ENCODE measurements at regions not wholly inside any gene's neighbourhood (a gene's known extent, or its start where the extent isn't known, plus 50 kb on each side); places are given as distances from the start of the nearest gene placed in this dataset.

- TF ChIP-seq CTCF (IDR thresholded peaks at IDR 0.05) (no peak), POLR2AphosphoS5 (IDR thresholded peaks at IDR 0.05) (no peak)
Observed at GRCh38 chr10:130424418-130424817, 288.2 kb downstream of the GLRX3 start.
